Left ventricle myocardium inferior (tissue), 1 donor: ENCODE measurements at regions not wholly inside any gene's neighbourhood (a gene's known extent, or its start where the extent isn't known, plus 50 kb on each side); places are given as distances from the start of the nearest gene placed in this dataset.

ENCODE experiments used
- DNase-seq: peaks from one replicate; pipeline ENCODE4 v3.0.0-alpha.2; 2020
- H3K27ac ChIP-seq: fragments of 200-600 bp; replicated peaks from 2 replicates; pipeline ENCODE4 v1.8.0; 2021
- H3K27me3 ChIP-seq: fragments of 200-600 bp; 2 replicates; pipeline ENCODE4 v1.8.0; 2021; ENCODE audit warnings: low read depth
- H3K36me3 ChIP-seq: fragments of 200-600 bp; 2 replicates; pipeline ENCODE4 v1.8.0; 2021
- H3K4me1 ChIP-seq: fragments of 200-600 bp; 2 replicates; pipeline ENCODE4 v1.8.0; 2021
- H3K4me3 ChIP-seq: fragments of 200-600 bp; 2 replicates; pipeline ENCODE4 v1.8.0; 2021; ENCODE audit warnings: mild to moderate bottlenecking, moderate library complexity
- H3K9me3 ChIP-seq: fragments of 200-600 bp; replicated peaks from 2 replicates; pipeline ENCODE4 v1.8.0; 2021
- CTCF ChIP-seq: fragments of 200-600 bp; IDR thresholded peaks from 2 replicates; pipeline ENCODE4 v1.8.0; 2021; ENCODE audit warnings: antibody characterized with exemption, mild to moderate bottlenecking, borderline replicate concordance
- intact Hi-C: fragments of 100-400 bp; cut with micrococcal nuclease; formaldehyde crosslinking; loops from one replicate; pipeline ENCODE4 v1.11.0; 2022
- donor health status: DM: no; HTN: yes; CAD: no; lungs with severe emphysema.

- Histone ChIP-seq H3K4me1 (no peaks in the 10 kb centered on the region), H3K4me3 (no peak overlapping the region), H3K9me3 (no peaks in the 10 kb centered on the region), H3K27me3 (no peaks in the 10 kb centered on the region), H3K36me3 (no peaks in the 10 kb centered on the region), H3K27ac (no peak overlapping the region)
- no peak for DNase-seq
- no peak for TF ChIP-seq CTCF
- intact Hi-C loops: no loop called here
Observed at GRCh38 chr2:51465326-51465725, 433.4 kb upstream of the NRXN1 start.

DNA sequence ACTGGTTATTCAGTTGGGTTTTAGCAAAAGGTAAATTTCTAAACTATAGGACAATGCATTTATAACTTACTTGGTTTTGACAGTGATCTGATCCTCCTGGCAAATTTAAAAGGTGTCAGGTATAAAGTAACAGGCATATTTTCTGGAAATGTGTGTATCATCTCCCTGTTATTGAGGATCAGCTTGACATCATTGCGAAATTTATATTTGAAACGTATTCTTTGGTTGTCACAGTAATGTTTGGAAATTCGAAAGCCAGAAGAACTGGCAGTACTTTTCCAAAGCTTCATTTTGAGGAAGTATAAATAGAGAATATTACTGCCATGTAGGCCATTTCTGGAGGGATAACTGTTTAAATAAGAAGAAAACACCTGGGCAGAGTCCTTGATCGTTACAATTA, 422.2 kb upstream of the NRXN1 start:
- Histone ChIP-seq H3K27me3 (no peaks in the 10 kb centered on the region), H3K27ac (no peak overlapping the region), H3K4me1 (no peaks in the 10 kb centered on the region), H3K9me3 (peaks cover 21% of the 10 kb centered on the region), H3K36me3 (no peaks in the 10 kb centered on the region), H3K4me3 (no peak overlapping the region)
- no peak for TF ChIP-seq CTCF
- intact Hi-C loops: no loop called here
- DNase-seq: no peak

DNA sequence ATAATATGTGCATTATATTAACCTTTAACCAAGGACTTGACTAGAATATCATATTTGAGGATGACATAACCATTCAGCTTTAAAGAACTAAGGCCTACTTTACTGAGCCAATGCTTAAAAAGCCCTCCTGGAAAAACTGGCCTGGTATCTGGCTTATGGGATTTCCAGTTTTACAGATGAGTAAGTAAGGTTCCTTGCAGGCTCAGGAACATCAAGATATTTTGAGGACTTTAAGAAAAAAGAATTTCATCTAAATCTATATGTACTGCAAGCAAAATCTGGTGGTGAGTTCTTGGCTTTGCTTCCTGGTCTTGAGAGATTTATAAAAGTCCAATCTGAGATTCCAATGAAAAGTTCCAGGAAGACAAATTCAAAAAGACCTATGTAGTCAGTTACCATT, 417.0 kb upstream of the NRXN1 start:
- Histone ChIP-seq H3K27ac (no peak overlapping the region), H3K36me3 (no peaks in the 10 kb centered on the region), H3K27me3 (no peaks in the 10 kb centered on the region), H3K9me3 (peaks cover 21% of the 10 kb centered on the region), H3K4me1 (no peaks in the 10 kb centered on the region), H3K4me3 (no peak overlapping the region)
- intact Hi-C loops: no loop called here
- DNase-seq: no peak
- TF ChIP-seq CTCF: no peak

- no peak for DNase-seq
- no peaks in the 10 kb centered on the region for H3K9me3 ChIP-seq
- H3K4me1 ChIP-seq: no peaks in the 10 kb centered on the region
- no peaks in the 10 kb centered on the region for H3K27me3 ChIP-seq
- no peaks in the 10 kb centered on the region for H3K36me3 ChIP-seq
- H3K4me3 ChIP-seq: no peak overlapping the region
- no peak for TF ChIP-seq CTCF
- intact Hi-C loops: no loop called here
- no peak overlapping the region for H3K27ac ChIP-seq
Observed at GRCh38 chr2:51441786-51442185, 409.9 kb upstream of the NRXN1 start.

- no peaks in the 10 kb centered on the region for H3K4me1 ChIP-seq
- H3K9me3 ChIP-seq: peaks cover 28% of the 10 kb centered on the region
- no peak overlapping the region for H3K27ac ChIP-seq
- TF ChIP-seq CTCF: no peak
- no peak overlapping the region for H3K4me3 ChIP-seq
- intact Hi-C loops: no loop called here
- no peak for DNase-seq
- no peaks in the 10 kb centered on the region for H3K36me3 ChIP-seq
- H3K27me3 ChIP-seq: no peaks in the 10 kb centered on the region
Observed at GRCh38 chr2:51424418-51424817, 392.5 kb upstream of the NRXN1 start.

DNA sequence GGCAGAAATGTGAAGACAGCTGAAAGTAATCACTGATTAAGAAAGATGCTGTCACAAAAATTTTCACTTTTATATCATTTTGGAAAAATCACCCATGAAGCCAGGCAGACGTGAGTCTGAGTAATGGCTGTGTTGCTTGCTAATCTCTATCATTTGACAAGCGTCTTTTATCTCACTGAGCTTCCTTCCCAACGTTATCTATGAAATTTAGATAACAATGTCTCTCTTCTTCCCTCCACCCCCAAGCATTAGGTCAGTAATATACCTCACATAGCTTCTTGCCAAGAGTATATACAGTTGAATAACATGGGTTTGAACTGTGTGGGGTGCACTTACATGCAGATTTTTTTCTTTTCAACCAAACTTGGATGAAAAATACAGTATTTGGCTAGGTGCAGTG, 388.6 kb upstream of the NRXN1 start:
- Histone ChIP-seq H3K4me1 (no peaks in the 10 kb centered on the region), H3K27ac (no peak overlapping the region), H3K27me3 (no peaks in the 10 kb centered on the region), H3K4me3 (no peak overlapping the region), H3K36me3 (no peaks in the 10 kb centered on the region), H3K9me3 (peaks cover 9% of the 10 kb centered on the region)
- DNase-seq: no peak
- TF ChIP-seq CTCF: no peak
- intact Hi-C loops: no loop called here
